Parathyroid adenoma (tissue), 2 donors: ENCODE measurements at regions not wholly inside any gene's neighbourhood (a gene's known extent, or its start where the extent isn't known, plus 50 kb on each side); places are given as distances from the start of the nearest gene placed in this dataset.

ENCODE experiments used
- H2AFZ ChIP-seq: fragments of 300-600 bp; sonication (generic); one replicate; pipeline ENCODE4 v1.7.0; 2017; ENCODE audit warnings: antibody characterized with exemption, mild to moderate bottlenecking
- H3K27ac ChIP-seq: fragments of 300-600 bp; sonication (generic); one replicate; pipeline ENCODE4 v1.7.0; 2017
- H3K27me3 ChIP-seq: fragments of 300-600 bp; sonication (generic); one replicate; pipeline ENCODE4 v1.7.0; 2017; ENCODE audit warnings: low read length; ENCODE audit not compliant: control insufficient read depth, insufficient read depth
- H3K36me3 ChIP-seq: fragments of 300-600 bp; sonication (generic); one replicate; pipeline ENCODE4 v1.7.0; 2017; ENCODE audit warnings: low read length; ENCODE audit not compliant: control insufficient read depth, insufficient read depth
- H3K4me1 ChIP-seq: fragments of 300-600 bp; sonication (generic); one replicate; pipeline ENCODE4 v1.7.0; 2017; ENCODE audit warnings: control low read depth
- H3K4me2 ChIP-seq: fragments of 300-600 bp; sonication (generic); one replicate; pipeline ENCODE4 v1.7.0; 2017; ENCODE audit warnings: low read length
- H3K4me3 ChIP-seq: fragments of 300-600 bp; sonication (generic); one replicate; pipeline ENCODE4 v1.7.0; 2017; ENCODE audit warnings: low read depth, low read length
- H3K79me2 ChIP-seq: fragments of 300-600 bp; sonication (generic); one replicate; pipeline ENCODE4 v1.7.0; 2017; ENCODE audit warnings: control low read depth
- H3K9ac ChIP-seq: fragments of 300-600 bp; sonication (generic); one replicate; pipeline ENCODE4 v1.7.0; 2017; ENCODE audit warnings: mild to moderate bottlenecking
- H3K9me3 ChIP-seq: fragments of 300-600 bp; sonication (generic); one replicate; pipeline ENCODE4 v1.7.0; 2017; ENCODE audit warnings: low read length; ENCODE audit not compliant: control insufficient read depth
- TF ChIP-seq, protein P1 (sequence below): fragments of 300-600 bp; sonication (generic); IDR thresholded peaks from one replicate; pipeline ENCODE4 v1.7.0; 2017; ENCODE audit warnings: antibody characterized with exemption, mild to moderate bottlenecking
- donor health status: primary hyperparathyroidism.

DNA sequence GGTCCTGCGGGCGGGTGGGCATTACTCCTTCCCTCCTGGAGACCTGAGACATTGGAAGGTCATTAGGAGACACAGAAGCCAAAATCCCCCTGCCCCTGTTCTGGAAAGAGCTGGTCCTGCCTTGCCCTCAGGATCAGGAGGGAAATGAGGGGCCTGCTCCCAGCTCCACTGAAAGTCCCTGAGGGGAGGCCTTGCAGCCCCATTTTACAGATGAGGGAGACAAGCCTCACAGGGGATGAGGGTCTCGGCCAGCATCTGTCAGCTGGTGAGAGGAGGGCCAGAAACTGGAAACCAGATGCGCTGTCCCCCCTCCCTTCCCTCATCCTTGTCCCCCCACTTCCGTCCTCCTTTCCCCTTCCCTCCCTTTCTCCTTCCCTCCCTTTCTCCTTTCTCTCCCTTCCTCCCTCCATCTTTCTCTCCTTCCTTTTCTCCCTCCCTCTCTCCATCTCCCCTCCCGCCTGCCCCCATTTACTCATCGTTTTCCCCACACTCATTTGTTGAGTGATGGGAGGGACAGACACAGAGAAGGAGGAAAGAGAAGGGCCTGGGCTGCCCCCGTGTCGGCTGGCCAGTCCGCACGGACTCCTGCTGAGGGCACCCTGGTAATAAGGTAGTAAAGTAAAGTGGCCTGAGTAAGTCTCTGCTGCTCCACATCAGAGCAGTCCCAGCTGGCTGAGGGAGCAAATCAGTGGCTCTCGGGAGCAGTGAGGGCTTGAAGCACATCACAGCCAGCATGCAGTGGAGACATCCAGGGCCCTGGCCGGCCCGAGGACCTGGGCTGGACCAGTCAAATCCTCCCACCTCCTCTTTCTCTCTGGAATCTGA lies 112.4 kb upstream of the ALDH1A3 start:
- H3K27ac ChIP-seq = no peak overlapping the region
- no peak overlapping the region for H3K4me2 ChIP-seq
- H3K79me2 ChIP-seq = no peaks in the 10 kb centered on the region
- H3K27me3 ChIP-seq = no peaks in the 10 kb centered on the region
- H2AFZ ChIP-seq = no peak overlapping the region
- TF ChIP-seq, protein P1, sequence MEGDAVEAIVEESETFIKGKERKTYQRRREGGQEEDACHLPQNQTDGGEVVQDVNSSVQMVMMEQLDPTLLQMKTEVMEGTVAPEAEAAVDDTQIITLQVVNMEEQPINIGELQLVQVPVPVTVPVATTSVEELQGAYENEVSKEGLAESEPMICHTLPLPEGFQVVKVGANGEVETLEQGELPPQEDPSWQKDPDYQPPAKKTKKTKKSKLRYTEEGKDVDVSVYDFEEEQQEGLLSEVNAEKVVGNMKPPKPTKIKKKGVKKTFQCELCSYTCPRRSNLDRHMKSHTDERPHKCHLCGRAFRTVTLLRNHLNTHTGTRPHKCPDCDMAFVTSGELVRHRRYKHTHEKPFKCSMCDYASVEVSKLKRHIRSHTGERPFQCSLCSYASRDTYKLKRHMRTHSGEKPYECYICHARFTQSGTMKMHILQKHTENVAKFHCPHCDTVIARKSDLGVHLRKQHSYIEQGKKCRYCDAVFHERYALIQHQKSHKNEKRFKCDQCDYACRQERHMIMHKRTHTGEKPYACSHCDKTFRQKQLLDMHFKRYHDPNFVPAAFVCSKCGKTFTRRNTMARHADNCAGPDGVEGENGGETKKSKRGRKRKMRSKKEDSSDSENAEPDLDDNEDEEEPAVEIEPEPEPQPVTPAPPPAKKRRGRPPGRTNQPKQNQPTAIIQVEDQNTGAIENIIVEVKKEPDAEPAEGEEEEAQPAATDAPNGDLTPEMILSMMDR = no peak
- no peaks in the 10 kb centered on the region for H3K9me3 ChIP-seq
- H3K4me3 ChIP-seq = no peak overlapping the region
- H3K4me1 ChIP-seq = no peaks in the 10 kb centered on the region
- H3K36me3 ChIP-seq = no peaks in the 10 kb centered on the region
- no peak overlapping the region for H3K9ac ChIP-seq

GRCh38 chr15:100768501-100768931 lies 111.1 kb upstream of the ALDH1A3 start:
- no peaks in the 10 kb centered on the region for H3K79me2 ChIP-seq
- H3K9me3 ChIP-seq = no peaks in the 10 kb centered on the region
- H3K4me3 ChIP-seq = no peak overlapping the region
- no peak overlapping the region for H2AFZ ChIP-seq
- H3K4me1 ChIP-seq = no peaks in the 10 kb centered on the region
- no peaks in the 10 kb centered on the region for H3K36me3 ChIP-seq
- TF ChIP-seq, protein P1 = no peak
- H3K4me2 ChIP-seq = no peak overlapping the region
- H3K27ac ChIP-seq = no peak overlapping the region
- no peak overlapping the region for H3K9ac ChIP-seq
- H3K27me3 ChIP-seq = no peaks in the 10 kb centered on the region

DNA sequence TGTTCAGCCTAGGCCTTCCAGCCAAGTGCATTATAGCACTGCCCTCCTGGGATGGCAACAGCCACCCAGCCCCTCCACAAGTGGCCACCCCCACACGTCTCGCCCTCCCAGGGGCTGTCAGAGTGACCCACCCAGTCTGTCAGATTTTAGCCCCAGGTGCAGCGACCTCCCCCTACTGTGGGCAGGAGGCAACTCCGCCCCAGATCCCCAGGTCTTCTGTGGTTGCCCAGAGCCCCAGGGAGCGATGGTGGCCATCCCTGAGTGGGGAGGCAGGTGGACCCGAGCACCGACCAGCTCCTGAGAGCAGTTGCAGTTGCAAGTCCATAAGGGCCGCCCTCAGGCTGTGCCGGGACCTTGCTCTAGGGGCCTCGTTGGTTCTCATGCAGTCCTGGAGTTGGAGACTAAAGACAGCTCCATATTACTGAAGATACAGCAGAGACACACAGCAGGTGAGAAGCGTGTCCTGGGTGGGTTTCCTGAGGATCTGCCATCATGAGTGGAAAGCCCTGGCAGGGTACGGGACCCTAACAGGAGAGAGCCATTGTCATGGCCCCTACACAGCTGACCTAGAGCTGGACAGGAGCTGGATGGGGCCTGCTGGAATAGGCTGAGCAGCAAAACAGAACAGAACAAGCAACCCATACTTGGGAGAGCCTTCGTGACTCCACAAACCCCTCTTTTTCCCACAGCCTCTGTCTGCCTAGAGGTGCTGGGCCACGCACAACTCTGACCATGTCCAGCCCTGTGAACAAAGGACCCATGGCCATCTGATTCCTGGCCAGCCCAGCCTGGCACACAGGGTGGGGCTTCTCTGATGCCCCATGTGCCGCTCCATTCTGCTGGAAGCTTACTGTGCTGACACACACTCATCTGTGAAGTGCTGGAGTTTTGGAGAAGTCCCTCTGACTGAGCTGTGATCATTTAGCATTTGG lies 110.3 kb upstream of the ALDH1A3 start:
- no peak overlapping the region for H3K4me3 ChIP-seq
- no peaks in the 10 kb centered on the region for H3K36me3 ChIP-seq
- no peaks in the 10 kb centered on the region for H3K4me1 ChIP-seq
- no peaks in the 10 kb centered on the region for H3K27me3 ChIP-seq
- no peak overlapping the region for H2AFZ ChIP-seq
- no peaks in the 10 kb centered on the region for H3K9me3 ChIP-seq
- H3K27ac ChIP-seq = no peak overlapping the region
- no peaks in the 10 kb centered on the region for H3K79me2 ChIP-seq
- TF ChIP-seq, protein P1 = no peak
- no peak overlapping the region for H3K4me2 ChIP-seq
- H3K9ac ChIP-seq = no peak overlapping the region

- Histone ChIP-seq H2AFZ (no peak overlapping the region), H3K9me3 (no peaks in the 10 kb centered on the region), H3K4me3 (no peak overlapping the region), H3K36me3 (no peaks in the 10 kb centered on the region), H3K4me2 (no peak overlapping the region), H3K4me1 (no peaks in the 10 kb centered on the region), H3K27me3 (no peaks in the 10 kb centered on the region), H3K27ac (no peak overlapping the region), H3K9ac (no peak overlapping the region), H3K79me2 (no peaks in the 10 kb centered on the region)
- TF ChIP-seq, protein P1 = no peak
Measured at GRCh38 chr15:100769975-100770340, 109.7 kb upstream of the ALDH1A3 start.
